GM23248 (cell line): ENCODE measurements at regions not wholly inside any gene's neighbourhood (a gene's known extent, or its start where the extent isn't known, plus 50 kb on each side); places are given as distances from the start of the nearest gene placed in this dataset.
A peak's percentile ranks its signal among the peaks of the same experiment; 100 is the strongest.
"Not testable (repeated sequence)": the region's sequence is repeated elsewhere in the genome, so short reads cannot be mapped to it uniquely, and the experiment has no call there.

Source experiments
- DNase-seq: peaks from one replicate; pipeline ENCODE4 v3.0.0-alpha.2; 2015
- H2AFZ ChIP-seq: fragments of 200-600 bp; sonication (generic); 2 replicates; pipeline ENCODE4 v1.6.1; 2016; ENCODE audit warnings: antibody characterized with exemption
- H3F3A ChIP-seq: fragments of 200-600 bp; sonication (generic); 2 replicates; pipeline ENCODE4 v1.6.1; 2016; ENCODE audit warnings: mild to moderate bottlenecking, antibody characterized with exemption, mixed run types; ENCODE audit not compliant: insufficient read depth
- H3K27ac ChIP-seq: fragments of 200-600 bp; sonication (generic); 2 replicates; pipeline ENCODE4 v1.5.1; 2016; ENCODE audit warnings: mild to moderate bottlenecking
- H3K27me3 ChIP-seq: fragments of 200-600 bp; sonication (generic); replicated peaks from 2 replicates; pipeline ENCODE4 v1.6.1; 2016; ENCODE audit warnings: mild to moderate bottlenecking; ENCODE audit not compliant: insufficient read depth
- H3K36me3 ChIP-seq: fragments of 200-600 bp; sonication (generic); 2 replicates; pipeline ENCODE4 v1.6.1; 2016; ENCODE audit warnings: low read depth, mild to moderate bottlenecking
- H3K4me1 ChIP-seq: fragments of 200-600 bp; sonication (generic); 2 replicates; pipeline ENCODE4 v1.6.1; 2016; ENCODE audit warnings: mild to moderate bottlenecking; ENCODE audit not compliant: insufficient read depth
- H3K4me2 ChIP-seq: fragments of 200-600 bp; sonication (generic); one replicate; pipeline ENCODE4 v1.6.1; 2016; ENCODE audit warnings: mild to moderate bottlenecking; ENCODE audit not compliant: unreplicated experiment
- H3K4me3 ChIP-seq: fragments of 200-600 bp; sonication (generic); 2 replicates; pipeline ENCODE4 v1.5.1; 2016; ENCODE audit warnings: mild to moderate bottlenecking
- H3K79me2 ChIP-seq: fragments of 200-600 bp; sonication (generic); 2 replicates; pipeline ENCODE4 v1.6.1; 2016; ENCODE audit warnings: mild to moderate bottlenecking; ENCODE audit not compliant: insufficient read depth
- H3K9ac ChIP-seq: fragments of 200-600 bp; sonication (generic); 2 replicates; pipeline ENCODE4 v1.6.1; 2016; ENCODE audit warnings: mild to moderate bottlenecking
- H3K9me2 ChIP-seq: fragments of 200-600 bp; sonication (generic); 2 replicates; pipeline ENCODE4 v1.6.1; 2016; ENCODE audit warnings: mixed run types, mild to moderate bottlenecking, moderate library complexity; ENCODE audit not compliant: insufficient read depth
- H3K9me3 ChIP-seq: fragments of 200-600 bp; sonication (generic); one replicate; pipeline ENCODE4 v1.6.1; 2017; ENCODE audit warnings: low read depth
- H4K20me1 ChIP-seq: fragments of 200-600 bp; sonication (generic); 2 replicates; pipeline ENCODE4 v1.6.0; 2016; ENCODE audit not compliant: insufficient read depth
- EZH2 ChIP-seq: fragments of 200-600 bp; sonication (generic); IDR thresholded peaks from 2 replicates; pipeline ENCODE4 v1.6.1; 2018; ENCODE audit warnings: antibody characterized with exemption, mild to moderate bottlenecking; ENCODE audit not compliant: insufficient read depth, poor library complexity, severe bottlenecking
- EZH2phosphoT487 ChIP-seq: fragments of 200-600 bp; sonication (generic); IDR thresholded peaks from 2 replicates; pipeline ENCODE4 v1.6.1; 2018; ENCODE audit warnings: antibody characterized with exemption, moderate library complexity, mild to moderate bottlenecking, low read depth; ENCODE audit not compliant: insufficient read depth
- whole genome bisulfite sequencing, 2 experiments: methylation state at CpG; one replicate each; pipeline ENCODE4 v1.1.6; 2015 to 2017; ENCODE audit warnings: low lambda C conversion rate in 2 of 2, low coverage in 1 of 2; ENCODE audit errors: missing lambda C conversion rate in 2 of 2; 5-methylcytosine and 5-hydroxymethylcytosine counted together
- in situ Hi-C: fragments of 300-500 bp; cut with MboI; formaldehyde crosslinking; loops from 2 replicates; pipeline ENCODE4 v1.15.0; 2020

GRCh38 chr15:75779504-75779903 is 63.7 kb upstream of the UBE2Q2 start:
- no peak for DNase-seq
- Histone ChIP-seq H3K27me3 (peaks cover 8% of the 10 kb centered on the region; the same call in 1 of the 2 replicates), H3K4me1 (peaks cover 16% of the 10 kb centered on the region), H3K4me2 (no peak overlapping the region), H3K4me3 (no peak overlapping the region), H3K9me3 (no peaks in the 10 kb centered on the region), H3F3A (peaks cover 7% of the 10 kb centered on the region; the same call in 1 of the 2 replicates), H4K20me1 (no peaks in the 10 kb centered on the region), H3K9ac (no peak overlapping the region), H3K9me2 (no peaks in the 10 kb centered on the region), H2AFZ (no peak overlapping the region), H3K36me3 (no peaks in the 10 kb centered on the region), H3K79me2 (no peaks in the 10 kb centered on the region), H3K27ac (no peak overlapping the region)
- WGBS, 2 experiments = 84 to 86% methylated on average over 5 of the region's 5 CpGs
- TF ChIP-seq EZH2phosphoT487 = no peak
- TF ChIP-seq EZH2 = no peak
- in situ Hi-C loops = no loop called here

DNA sequence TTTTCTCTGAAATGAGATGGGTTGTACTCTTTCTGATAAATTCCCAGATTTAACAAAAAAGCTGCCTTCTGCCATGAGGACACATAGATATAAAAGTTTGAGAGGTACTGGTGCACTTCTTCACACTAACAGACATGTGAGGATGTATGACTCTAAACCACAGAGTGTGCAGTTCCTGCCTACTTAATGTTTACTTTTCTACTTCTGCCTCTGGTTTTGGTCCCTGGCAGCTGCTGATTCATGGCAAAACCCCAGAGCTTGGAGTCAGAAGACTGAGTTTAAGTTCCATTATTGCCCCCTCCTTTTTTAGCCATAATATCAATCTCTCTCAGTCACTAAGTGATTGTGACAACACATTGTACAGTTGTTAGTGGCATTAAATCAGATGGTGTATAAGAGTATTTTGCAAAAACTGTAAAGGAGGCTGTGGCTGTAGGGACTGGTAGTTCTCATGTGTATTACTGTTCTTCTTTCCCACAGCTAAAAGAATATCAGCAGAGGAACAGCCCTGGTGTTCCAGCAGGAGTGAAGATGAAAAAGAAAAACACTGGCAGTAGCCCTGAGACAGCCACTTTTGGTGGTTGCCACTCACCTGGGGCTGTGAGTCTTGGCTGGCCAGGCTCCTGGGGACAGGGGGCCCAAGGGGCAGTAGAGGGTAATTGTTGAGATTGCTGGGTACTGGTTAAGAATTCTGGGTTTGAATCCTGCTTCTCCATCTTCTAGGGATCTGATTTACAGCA is 64.4 kb upstream of the CSPG4 start:
- H3K9me3 ChIP-seq, in situ Hi-C loops, H3K9me2 ChIP-seq, H2AFZ ChIP-seq, H3K4me3 ChIP-seq, H3F3A ChIP-seq, H3K36me3 ChIP-seq, H4K20me1 ChIP-seq, H3K27me3 ChIP-seq, H3K79me2 ChIP-seq: not testable (repeated sequence)
- Histone ChIP-seq H3K4me2 (peak overlapping the region; percentile 31), H3K9ac (peak overlapping the region; percentile 18; the same call in 1 of the 2 replicates), H3K4me1 (peaks cover 16% of the 10 kb centered on the region), H3K27ac (peak overlapping the region; percentile 42)
- DNase-seq = peak; percentile 66

- Histone ChIP-seq H3F3A (peaks cover 7% of the 10 kb centered on the region; the same call in 1 of the 2 replicates), H2AFZ (no peak overlapping the region), H3K27ac (0 out of 2 replicates have a peak overlapping the region, but pooled peaks have one; percentile 42), H3K9me2 (no peaks in the 10 kb centered on the region), H3K36me3 (no peaks in the 10 kb centered on the region), H3K9ac (peak overlapping the region; percentile 18; the same call in 1 of the 2 replicates), H3K27me3 (peaks cover 8% of the 10 kb centered on the region; the same call in 1 of the 2 replicates), H4K20me1 (no peaks in the 10 kb centered on the region), H3K4me2 (peak overlapping the region; percentile 31), H3K4me1 (peaks cover 16% of the 10 kb centered on the region), H3K9me3 (no peaks in the 10 kb centered on the region), H3K79me2 (no peaks in the 10 kb centered on the region), H3K4me3 (no peak overlapping the region)
- TF ChIP-seq EZH2phosphoT487 = no peak
- no peak for TF ChIP-seq EZH2
- in situ Hi-C loops = no loop called here
- 19% methylated on average over 2 of the region's 2 CpGs; no CpG with 5 or more reads in 1 of the 2 experiments for WGBS, 2 experiments
- peak; percentile 42 for DNase-seq
Measured at GRCh38 chr15:75776065-75776423, 63.4 kb upstream of the CSPG4 start.

DNA sequence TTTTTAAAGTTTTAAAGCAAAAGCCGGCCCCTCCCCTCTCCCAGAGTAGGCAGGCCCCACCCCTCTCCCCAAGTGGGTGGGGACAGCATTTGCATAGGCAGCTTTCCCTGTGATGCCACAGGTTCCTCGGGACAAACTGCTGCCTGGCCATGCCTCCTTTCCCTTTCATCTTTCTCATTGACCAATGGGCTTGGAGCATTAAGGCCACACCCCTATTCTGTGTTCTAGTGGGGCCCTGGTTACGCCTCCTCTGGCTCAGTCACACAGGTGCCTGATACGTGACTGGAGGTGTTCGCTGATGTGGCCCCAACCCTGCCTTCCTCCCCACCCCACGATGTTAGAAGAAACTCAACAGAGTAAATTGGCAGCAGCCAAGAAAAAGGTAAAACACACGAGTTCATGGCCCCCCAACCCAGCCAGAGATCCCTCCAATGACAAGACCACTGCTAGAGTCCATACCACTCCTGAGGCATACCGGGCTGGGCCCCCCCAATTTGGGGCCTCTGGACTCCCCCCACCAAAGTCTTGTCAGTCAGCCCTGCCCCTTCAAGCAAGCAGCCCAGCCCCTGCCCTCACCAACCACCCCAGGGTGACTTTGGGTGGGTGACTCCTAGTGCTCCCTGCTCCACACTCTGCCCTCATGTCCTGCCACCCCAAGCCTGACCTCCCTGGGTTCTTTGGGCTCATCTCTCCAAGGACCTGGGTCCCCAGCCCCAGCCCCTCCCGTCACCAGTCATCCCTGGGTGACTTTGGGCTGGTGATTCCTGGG is 62.8 kb upstream of the CSPG4 start:
- Histone ChIP-seq H3F3A (peaks cover 7% of the 10 kb centered on the region; the same call in 1 of the 2 replicates), H3K9me3 (no peaks in the 10 kb centered on the region), H3K9me2 (no peaks in the 10 kb centered on the region), H3K79me2 (no peaks in the 10 kb centered on the region), H2AFZ (no peak overlapping the region), H3K9ac (no peak overlapping the region), H4K20me1 (no peaks in the 10 kb centered on the region), H3K27me3 (peaks cover 8% of the 10 kb centered on the region; the same call in 1 of the 2 replicates), H3K27ac (no peak overlapping the region), H3K36me3 (no peaks in the 10 kb centered on the region), H3K4me2 (no peak overlapping the region), H3K4me1 (peaks cover 16% of the 10 kb centered on the region), H3K4me3 (no peak overlapping the region)
- TF ChIP-seq EZH2 = no peak
- no peak for TF ChIP-seq EZH2phosphoT487
- in situ Hi-C loops = no loop called here
- 87 to 93% methylated on average over 8 to 9 of the region's 9 CpGs for WGBS, 2 experiments
- no peak for DNase-seq

GRCh38 chr15:75773974-75774373 is 61.3 kb upstream of the CSPG4 start:
- H3K36me3 ChIP-seq, H3F3A ChIP-seq, H2AFZ ChIP-seq, DNase-seq, H3K9me2 ChIP-seq, H3K4me2 ChIP-seq, H3K27ac ChIP-seq, H4K20me1 ChIP-seq, H3K79me2 ChIP-seq, H3K4me3 ChIP-seq, H3K27me3 ChIP-seq, in situ Hi-C loops, H3K9me3 ChIP-seq, H3K9ac ChIP-seq: not testable (repeated sequence)
- WGBS, 2 experiments = 85 to 91% methylated on average over 3 of the region's 3 CpGs
- peaks cover 16% of the 10 kb centered on the region for H3K4me1 ChIP-seq

GRCh38 chr15:75771054-75771453 is 58.4 kb upstream of the CSPG4 start:
- 70 to 89% methylated on average over 2 of the region's 2 CpGs for WGBS, 2 experiments
- H2AFZ ChIP-seq = not testable (repeated sequence)

More at GRCh38 chr15:75771054-75771453, 58.4 kb upstream of the CSPG4 start:
- H3K79me2 ChIP-seq, H3K9me3 ChIP-seq, H3K4me1 ChIP-seq, DNase-seq, H3K4me2 ChIP-seq, H3K27ac ChIP-seq, H4K20me1 ChIP-seq, in situ Hi-C loops, H3K36me3 ChIP-seq, H3K27me3 ChIP-seq, H3K9me2 ChIP-seq, H3K9ac ChIP-seq, H3K4me3 ChIP-seq, H3F3A ChIP-seq: not testable (repeated sequence)
